Stimulated activated CD4-positive, alpha-beta T cell treated with anti-CD3 and anti-CD28 coated beads, Interleukin-12 subunit alpha, Interleukin-12 subunit beta, amount 100 ng/mL, for 48 hours (primary cell): ENCODE measurements at regions not wholly inside any gene's neighbourhood (a gene's known extent, or its start where the extent isn't known, plus 50 kb on each side); places are given as distances from the start of the nearest gene placed in this dataset.

Experiments used
- DNase-seq, 3 donors: peaks; one replicate each; pipeline ENCODE4 v3.0.0-alpha.2; 2020; ENCODE audit warnings: low read depth in 2 of 3, low spot score in 1 of 3

DNA sequence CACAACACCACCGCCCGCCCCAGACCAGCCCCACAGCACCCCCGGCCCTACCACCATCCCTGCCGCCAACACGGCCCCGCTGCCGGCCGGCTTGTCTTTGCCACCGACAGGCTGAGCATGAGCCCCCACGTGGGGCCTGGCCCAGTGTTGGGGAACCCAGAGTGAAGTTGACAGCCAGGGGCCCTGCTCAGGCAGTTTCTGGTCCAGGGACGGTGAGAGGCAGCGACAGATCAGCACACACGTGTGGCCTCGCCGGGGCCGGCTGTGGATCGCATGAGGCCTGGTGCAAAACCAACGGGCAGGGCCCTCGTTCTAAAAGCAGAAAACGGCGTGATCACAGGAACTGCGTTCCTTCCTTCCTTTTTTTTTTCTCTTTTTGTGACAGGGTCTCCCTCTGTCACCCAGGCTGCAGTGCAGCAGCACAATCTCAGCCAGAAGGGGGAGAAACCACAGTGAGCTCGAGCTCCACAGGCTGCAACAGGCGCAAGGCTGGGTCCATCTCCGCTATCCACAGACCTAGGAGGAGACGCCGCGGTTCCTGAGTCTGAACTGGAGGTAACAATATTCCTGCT, 50.5 kb upstream of the FBRSL1 start:
- no peak for DNase-seq

DNA sequence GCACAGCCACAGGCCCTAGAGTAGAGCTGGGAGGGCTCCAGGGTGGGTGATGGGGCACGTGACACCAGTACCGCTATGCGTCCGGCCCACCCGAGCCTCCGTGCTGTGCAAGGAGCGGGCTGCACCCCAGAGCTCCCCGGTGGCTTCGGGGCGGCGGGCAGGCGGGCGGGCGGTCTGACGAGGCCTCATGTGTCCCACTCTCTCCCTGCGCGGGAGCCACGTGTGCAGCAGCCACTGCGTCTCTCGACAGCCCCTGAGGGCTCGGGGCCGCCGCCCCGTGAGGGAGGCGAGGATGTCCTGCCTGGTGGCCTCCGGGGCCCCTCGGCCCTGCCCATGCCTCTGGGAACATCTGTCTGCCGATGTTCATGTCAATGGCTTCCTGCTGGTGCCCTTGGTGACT, 51.2 kb upstream of the FBRSL1 start:
- no peak for DNase-seq

DNA sequence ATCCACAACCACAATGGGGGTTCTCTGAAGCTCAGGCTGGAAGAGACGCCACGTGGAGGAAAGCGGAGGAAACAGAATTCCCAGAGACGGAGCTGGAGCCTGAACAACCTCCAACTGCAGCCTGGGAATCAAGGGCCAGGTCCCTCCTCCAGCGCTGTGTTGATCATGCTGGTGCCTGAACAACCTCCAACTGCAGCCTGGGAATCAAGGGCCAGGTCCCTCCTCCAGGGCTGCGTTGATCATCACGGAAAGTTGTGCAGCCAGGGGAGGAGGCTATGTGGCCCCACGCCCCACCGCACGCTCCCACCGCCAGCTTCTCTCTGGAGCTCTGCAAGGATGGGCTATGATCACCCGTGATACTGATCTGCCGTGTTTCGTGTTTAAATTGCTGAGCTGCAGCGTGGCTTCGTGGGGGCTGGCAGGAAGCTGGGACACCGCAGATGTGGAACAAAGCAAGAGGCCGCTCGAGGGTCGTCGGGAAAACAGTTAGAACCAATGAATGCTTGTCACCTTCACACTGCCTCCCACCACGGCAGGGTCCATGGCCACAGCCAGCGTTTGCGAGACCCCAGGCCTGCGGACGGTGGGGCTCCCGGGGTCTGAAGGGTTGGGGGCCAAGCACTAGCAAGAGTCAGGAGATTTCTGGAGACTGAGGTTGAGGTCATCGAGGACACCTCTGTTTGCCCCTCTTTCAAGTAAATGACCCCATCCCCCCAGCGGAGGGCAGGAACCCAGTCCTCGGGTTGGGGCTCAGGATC, 51.8 kb upstream of the FBRSL1 start:
- no peak for DNase-seq

DNA sequence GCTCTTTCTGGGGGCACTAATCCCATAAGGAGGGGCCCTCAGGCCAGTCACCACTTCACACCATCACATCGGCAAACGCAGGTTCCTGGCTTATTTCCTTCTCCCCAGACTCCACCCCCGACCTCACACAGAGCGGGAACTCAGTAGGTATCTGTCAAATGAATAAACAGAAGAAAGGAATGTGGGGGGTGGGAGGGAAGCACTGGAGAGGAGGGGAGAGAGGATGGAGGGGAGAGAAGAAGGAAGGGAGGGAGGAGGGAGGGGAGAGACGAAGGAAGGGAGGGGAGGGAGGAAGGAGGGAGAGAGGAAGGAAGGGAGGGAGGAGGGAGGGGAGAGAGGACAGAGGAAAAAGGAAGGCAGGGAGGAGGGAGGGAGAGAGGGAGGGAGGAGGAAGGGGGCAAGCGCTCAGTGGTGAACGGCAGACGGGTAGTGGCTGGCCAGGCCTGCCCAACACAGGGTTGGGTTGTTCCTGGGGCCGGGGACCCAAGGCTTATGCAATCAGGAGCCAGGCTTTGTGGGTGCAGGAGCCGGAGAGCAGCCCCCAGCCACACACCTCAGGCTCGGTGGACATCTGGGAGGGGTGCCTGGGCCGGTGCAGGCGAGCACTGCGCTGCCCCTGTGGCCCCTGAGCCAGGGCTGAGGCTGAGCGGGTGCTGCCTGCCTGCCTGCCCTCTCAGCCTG, 52.6 kb upstream of the FBRSL1 start:
- no peak for DNase-seq

DNA sequence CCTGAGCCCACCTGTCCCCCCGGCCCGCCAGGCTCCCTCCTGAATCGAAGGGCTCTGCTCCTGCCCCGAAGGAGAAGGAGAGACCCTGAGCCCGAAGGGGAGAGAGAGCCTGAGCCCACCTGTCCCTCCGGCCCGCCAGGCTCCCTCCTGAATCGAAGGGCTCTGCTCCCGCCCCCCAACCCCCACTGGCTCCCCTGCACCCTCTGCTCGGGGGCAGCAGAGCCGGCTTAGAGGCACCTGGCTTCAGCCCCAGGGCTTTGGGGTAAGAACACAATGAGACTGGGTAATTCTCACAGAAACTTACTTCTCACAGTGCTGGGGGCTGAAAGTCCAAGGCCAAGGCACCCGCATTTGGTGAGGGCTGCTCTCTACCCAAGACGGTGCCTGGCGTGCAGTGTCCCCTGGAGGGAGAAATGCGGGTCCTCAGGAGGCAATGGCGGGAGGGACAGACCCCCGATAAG, 53.1 kb upstream of the FBRSL1 start:
- no peak for DNase-seq

DNA sequence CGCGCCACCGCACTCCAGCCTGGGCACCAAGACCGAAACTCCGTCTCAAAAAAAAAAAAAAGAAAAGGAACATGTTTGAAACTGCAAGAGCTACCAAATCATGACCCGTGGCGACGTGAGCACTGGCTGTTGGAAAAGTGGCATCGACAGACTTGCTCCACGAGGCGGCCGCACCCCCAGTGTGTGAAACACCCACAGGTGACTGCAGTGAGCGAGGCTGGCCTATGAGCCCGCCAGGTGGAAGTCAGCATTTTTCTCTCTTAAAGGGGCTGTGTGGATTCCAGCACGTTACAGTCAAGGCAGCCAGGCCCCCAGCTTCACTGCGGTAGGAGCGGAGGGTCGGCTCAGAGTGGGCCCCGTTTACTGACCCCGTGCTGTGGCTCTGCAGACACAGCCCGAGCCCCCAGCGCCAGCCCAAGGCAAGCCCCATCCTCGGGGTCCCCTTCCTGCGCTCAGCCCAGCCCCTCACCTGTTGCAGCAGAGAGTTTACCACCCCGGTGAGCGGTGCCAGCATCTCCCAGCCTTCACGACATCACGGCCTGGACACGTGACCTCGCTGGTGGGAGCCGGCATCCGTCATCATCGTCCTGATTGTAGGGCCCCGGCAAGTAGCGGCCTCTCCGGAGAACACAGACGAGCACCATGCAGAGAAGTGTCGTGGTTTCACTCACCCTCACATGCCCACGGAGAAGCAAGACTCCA, 54.3 kb upstream of the FBRSL1 start:
- DNase-seq: no peak

DNA sequence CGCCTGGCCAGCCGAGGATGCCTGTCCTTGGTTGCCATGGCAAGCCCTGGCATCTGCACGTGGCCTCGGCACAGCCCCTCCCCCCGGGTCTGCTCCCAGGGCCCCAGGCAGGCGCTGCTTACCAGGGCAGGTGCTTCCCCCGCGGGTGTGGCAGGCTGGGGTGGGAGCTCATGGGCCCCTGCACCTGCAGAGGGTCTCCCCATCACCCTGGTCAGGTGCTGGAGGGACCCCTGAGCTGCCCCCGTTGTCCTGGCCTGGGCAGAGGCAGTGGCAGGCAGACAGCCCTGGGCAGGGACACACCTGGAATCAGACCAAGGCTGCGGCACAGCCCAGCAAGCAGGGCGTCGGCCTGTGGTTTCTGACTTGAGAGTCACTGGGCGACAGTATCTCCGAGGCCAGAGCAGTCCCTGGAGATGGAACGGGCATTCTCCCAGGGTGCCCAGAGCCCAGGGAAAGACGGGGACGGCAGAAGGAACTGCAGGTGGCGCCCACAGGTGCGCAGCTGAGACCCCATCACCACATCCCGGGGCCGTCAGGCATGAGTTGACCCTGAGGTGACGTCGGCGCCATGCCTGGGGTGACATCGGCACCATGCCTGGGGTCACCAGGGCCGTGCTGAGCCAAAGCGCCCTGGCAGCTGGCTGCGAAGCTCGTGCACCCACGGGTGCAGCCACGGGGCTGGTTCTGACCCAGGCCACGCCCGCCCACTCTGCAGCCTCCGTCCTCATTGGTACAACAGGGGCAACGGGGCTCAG, 56.1 kb upstream of the FBRSL1 start:
- no peak for DNase-seq

DNA sequence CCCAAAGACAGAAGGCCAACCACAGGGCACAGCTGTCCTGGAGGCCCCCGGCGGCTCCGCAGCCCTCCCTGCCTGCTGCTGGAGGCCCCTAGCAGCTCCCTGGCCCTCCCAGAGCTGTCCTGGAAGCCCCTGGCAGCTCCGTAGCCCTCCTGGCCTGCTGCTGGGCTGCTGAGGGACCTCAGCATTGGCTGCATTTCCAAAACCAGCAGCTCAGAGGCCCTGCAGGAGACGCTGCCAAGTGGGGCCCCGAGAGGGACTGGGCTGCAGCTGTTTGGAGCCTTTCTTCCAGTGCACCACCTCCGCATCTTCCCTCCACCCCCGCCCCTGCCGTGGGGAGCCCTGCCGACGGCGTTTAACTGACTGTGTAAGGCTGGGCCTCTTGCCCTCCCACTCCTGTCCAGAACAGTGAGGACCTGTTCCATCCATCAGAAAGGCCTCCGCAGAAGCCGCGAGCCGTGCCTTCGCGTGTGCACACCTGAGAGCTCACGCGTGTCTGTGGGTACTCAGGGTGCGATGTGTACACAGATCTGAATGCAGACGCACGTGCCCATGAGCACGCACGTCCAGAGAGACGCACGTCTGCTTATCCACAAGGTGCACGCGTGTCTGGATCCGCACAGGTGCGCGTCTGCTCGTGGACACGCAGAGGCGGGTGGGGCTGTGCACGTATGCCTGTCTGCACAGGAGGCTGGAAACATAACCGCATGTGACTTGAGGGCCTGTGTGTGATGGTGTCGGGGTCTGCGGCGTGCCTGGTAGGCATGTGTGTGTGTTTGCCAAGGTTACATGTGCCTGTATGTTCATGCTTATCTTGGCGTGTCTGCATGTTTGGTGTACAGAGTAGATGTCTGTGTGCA, 57.0 kb upstream of the FBRSL1 start:
- DNase-seq: no peak

DNA sequence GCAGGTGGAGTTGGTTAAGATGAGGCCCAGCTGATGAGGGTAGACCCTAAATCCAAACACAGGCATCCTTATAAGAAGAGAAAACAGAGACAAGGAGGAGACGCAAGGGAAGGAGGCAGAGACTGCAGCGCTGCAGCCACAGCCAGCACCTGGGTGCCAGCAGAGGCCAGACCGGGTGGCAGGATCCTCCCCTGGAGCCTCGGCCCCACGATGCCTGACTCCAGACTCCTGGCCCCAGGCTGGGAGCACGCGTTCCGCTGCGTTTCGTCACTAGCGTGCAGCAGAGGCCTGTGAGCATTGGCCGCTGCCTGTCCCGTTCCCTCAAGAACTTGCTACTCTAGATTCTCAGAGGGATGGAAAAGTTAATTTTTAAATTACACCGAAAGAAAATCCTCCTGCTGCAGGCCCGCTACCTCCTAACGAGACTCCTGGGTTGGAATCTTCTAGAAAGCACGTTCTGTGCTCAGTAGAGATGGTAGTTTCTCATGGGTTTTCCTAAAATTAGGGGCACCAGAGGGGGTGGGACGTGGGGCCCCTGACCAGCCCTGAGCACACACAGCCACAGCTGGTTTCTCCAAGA, 57.7 kb upstream of the FBRSL1 start:
- DNase-seq: no peak

DNA sequence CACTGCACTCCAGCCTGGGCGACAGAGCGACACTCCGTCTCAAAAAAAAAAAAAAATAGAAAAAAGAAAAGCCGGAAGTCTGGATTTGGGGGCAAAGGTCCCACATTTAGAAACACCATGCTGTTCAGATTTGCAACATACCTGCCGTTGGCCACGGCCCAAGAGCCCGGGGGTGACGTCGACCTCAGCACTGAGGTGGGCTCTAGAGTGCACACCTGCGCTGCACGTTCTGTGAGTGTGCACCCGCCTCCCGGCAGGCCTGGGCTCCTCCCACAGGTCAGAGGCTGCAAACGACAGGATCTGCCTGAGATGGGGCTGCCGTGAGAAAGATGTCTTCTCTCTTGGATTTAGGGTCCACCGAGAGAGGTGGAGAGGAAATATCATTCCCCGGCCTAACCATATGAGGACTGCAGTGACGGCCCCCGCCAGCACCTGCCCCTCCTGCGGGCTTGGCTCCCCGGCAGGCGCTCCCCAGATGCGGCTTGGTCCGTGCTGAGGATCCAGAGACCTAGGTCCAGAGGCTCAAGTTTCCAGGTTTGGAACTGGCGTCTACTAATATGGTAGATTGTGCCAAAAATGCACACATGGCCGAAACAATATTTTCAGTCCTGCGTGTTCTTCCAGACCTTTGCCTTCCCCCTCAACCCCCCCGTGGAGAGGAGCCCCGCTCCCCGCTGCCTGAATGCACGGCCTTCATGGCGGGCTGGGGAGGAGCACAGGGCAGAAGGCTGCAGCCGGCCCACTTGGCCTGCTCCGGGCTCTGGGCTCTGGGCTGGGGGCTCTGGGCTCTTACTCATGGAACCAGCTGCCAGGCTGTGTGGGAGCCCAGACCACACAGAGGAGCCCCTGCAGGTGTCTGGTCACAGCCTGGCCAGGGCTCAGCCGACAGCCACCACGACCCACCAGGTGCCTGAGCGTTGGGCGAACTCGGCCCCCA, 58.8 kb upstream of the FBRSL1 start:
- no peak for DNase-seq

DNA sequence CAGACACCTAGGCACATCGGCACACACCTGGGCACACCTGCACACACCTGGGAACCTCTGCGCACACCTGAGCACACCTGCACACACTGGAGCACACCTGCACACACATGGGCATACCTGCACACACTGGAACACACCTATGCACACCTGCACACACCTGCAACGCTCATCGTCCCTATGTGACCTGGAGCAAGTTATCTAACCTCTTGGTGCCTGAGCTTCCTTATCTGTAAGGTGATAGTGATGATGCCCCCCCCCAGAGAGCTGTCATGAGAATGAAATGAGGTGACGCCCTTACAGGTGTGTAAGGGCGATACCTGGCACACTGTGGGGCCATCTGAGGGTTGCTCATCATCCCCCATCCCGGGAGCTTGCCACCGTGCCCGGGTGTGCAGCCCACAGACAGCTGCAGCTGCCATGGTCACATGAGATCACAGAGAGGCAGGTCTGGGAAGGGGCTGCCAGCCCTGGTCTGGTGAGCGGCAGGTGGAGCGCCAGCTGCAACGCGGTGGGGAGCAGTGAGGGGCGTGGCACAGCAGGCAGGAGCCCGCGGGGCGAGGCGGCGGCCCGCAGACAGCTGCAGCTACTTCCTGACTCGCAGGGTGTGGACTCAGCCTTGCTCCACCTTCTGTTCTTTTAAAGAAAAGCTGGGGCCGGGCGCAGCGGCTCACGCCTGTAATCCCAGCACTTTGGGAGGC, 59.9 kb upstream of the FBRSL1 start:
- DNase-seq: no peak

DNA sequence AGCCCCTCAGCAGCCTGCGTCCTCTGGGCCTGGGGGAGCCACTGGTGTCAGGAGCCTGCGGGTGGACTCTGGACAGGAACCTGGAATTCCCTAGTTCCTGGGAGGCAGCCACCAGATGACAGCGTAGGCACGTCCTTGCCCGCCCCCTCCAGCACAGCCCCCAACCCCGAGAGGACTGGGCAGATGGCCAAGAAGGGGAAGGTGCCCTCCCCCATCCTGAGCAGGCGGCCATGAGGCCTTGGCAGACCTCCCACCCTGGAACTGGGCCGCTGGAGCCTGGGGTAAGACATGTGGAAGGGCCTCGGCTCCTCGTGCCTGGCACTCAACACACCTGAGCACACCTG, 60.4 kb upstream of the FBRSL1 start:
- DNase-seq: no peak

DNA sequence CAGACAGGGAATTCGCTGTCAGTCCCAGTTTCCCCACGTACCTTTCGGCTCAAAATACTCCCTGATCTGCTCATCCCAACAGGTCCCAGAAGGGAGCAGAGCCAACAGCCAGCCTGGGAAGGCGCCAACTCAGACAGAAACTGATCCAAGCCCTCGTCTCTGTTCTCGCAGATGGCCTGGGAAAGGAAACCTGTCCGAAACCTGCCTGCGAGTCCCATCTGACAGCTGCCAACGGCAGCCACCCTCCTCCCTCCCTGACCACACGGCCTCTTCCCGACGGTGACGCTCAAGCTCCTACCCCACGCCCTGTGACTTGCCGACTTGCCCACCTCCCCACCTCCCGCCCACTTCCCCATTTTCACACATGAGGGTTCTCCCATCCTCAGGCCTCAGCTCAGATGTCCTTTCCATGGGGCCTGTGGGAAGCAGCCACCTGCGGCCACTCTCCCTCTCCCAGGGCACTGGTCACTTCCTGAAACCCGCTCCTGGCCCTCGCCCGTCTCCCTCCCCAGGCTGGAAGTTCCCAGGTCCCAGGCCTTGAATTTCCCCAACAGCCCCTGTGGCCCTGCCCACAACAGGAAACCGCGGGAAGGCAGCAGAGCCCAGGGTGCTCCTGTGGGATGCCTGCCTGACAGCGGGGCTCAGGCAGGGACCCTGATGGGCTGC, 60.9 kb upstream of the FBRSL1 start:
- no peak for DNase-seq

DNA sequence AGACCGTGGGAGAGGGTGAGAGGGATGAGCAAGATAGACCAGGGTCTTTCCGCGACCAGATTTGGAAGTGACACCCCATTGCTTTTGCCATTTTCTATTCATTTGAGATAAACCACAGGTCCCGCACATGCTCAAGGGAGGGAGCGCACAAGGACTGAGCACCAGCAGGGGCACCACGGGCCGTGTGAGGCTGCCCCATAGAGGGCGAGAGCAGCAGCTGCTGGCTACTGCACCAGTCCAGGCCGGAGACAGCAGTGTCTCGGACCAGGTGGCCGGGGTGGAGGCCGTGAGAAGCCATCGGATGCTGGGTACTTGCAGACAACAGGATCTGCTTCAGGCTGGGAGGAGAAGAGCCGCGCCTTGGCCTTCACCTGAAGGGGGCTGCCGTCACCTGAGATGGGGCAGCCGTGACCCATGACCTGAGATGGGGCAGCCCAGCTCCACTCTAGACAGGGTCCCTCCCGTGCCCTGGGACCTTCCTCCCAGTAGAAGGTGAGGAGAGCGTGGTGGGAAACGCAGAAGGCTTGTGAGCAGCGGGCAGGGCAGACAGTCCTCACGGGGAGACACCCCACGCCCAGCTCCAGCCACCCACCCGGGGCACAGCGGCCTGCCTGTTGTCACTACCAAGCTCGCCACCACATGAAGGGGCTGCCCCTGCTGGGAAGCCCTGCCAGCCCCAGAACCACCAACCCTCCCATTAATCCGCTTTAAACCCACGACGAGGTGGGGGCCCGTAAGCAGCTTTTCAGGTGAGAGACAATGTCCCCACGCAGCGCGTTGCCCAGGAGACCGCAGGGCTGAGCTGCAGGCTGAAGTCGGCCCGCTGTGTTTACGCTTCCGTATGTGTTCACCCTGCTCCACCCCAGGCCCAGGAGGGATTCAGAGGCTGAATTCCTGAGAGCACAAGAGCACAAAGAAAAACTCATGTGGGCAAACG, 61.7 kb upstream of the FBRSL1 start:
- DNase-seq: no peak

DNA sequence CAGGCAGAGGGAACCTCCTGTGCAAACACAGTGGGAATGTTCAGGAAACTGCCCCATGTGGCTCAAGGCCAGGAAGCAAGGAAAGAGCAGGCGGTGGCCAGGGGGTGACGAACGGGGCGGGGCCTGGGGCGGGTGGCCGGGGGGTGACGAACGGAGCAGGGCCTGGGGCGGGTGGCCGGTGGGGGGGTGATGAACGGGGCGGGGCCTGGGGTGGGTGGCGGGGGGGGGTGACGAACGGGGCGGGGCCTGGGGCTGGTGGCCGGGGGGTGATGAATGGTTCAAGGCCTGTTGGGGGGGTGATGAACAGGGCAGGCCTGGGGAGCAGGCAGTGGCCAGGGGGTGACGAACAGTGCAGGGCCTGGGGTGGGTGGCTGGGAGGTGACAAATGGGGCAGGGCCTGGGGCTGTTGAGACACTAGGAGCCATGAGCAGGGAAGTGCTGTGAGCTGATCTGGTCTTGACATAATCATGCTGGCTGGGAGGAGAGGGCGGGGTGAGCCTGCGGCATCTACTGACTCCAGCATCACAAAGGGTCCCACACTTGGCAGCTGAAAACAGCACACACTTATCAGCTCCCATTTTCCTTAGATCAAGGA, 62.7 kb upstream of the FBRSL1 start:
- no peak for DNase-seq
